GM12865 (cell line): ENCODE measurements at regions not wholly inside any gene's neighbourhood (a gene's known extent, or its start where the extent isn't known, plus 50 kb on each side); places are given as distances from the start of the nearest gene placed in this dataset.

ENCODE experiments used
- DNase-seq: peaks from one replicate; pipeline ENCODE4 v3.0.0; 2010; ENCODE audit warnings: low read depth
- H3K4me3 ChIP-seq: 2 replicates; pipeline ENCODE4 v1.5.1; 2011; ENCODE audit warnings: mild to moderate bottlenecking, low read depth, low read length, control low read depth
- TF ChIP-seq, protein P1 (sequence below): IDR thresholded peaks from 2 replicates; pipeline ENCODE4 v1.5.1; 2011; ENCODE audit warnings: low read length, control low read depth, low read depth, inconsistent platforms; ENCODE audit not compliant: insufficient read depth; ENCODE audit errors: missing control alignments

DNA sequence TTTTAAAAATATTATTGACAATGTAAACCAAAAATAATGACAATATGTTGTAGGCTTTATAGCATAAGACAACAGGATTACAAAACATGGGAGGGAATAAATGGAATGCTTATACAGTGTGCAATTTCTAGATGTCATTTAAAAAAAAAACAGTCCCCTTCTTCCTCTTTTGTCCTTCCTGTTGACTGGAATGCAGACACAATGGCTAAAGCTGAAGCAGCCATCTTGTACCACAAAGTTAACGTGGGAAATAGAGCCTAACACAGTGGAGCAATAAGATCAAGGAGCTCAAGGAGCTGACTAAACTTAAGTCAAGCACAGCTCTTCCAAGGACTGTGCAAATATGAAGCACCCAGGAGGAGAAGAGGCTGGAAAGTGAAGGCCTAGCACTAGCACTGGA is 208.1 kb downstream of the ARHGAP12 start:
- TF ChIP-seq, protein P1, sequence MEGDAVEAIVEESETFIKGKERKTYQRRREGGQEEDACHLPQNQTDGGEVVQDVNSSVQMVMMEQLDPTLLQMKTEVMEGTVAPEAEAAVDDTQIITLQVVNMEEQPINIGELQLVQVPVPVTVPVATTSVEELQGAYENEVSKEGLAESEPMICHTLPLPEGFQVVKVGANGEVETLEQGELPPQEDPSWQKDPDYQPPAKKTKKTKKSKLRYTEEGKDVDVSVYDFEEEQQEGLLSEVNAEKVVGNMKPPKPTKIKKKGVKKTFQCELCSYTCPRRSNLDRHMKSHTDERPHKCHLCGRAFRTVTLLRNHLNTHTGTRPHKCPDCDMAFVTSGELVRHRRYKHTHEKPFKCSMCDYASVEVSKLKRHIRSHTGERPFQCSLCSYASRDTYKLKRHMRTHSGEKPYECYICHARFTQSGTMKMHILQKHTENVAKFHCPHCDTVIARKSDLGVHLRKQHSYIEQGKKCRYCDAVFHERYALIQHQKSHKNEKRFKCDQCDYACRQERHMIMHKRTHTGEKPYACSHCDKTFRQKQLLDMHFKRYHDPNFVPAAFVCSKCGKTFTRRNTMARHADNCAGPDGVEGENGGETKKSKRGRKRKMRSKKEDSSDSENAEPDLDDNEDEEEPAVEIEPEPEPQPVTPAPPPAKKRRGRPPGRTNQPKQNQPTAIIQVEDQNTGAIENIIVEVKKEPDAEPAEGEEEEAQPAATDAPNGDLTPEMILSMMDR, result no peak

DNA sequence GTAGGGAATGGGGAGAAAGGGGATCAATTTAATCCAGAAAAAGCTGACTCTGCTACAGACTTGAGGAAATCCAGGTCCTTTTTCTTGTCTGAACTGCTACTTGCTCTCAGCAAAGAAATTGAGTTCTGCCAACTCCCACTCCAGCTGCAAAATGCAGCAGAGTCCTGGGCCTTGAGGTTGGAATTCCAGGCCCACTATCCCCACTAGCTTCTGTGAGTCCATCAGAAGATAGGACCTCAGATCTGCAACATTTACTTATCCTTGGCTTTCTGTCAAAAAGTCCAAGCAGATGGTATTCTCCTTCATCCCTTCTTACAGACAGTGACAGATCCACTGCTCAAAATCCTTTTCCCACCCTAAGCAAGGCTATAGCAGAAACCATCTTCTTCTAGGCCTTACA is 219.2 kb downstream of the ARHGAP12 start:
- no peak overlapping the region for H3K4me3 ChIP-seq
- TF ChIP-seq, protein P1, result no peak
- DNase-seq, result no peak

More for the DNA sequence above, 208.1 kb downstream of the ARHGAP12 start:
- no peak for DNase-seq
- no peak overlapping the region for H3K4me3 ChIP-seq

DNA sequence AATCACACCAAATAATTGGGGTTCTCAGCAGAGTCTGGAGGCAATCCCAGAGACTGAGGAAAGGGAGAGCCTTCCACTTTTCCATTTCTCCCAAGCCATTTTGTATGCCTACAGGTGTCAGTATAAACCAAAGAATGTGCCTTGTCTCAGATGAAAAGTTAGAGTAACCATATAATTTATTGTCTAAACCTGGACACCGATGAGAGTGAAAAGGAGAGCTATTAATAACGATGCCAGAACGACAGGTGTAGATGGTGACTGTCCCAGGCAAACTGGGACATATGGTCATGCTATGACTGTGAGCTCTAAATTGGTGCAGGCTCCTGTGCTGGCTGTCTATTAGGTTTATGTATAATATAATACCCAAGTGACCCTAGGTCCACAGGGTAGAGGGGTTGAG is 219.6 kb downstream of the ARHGAP12 start:
- TF ChIP-seq, protein P1, result peak; percentile 2
- peak; percentile 56 for DNase-seq
- H3K4me3 ChIP-seq, result no peak overlapping the region

DNA sequence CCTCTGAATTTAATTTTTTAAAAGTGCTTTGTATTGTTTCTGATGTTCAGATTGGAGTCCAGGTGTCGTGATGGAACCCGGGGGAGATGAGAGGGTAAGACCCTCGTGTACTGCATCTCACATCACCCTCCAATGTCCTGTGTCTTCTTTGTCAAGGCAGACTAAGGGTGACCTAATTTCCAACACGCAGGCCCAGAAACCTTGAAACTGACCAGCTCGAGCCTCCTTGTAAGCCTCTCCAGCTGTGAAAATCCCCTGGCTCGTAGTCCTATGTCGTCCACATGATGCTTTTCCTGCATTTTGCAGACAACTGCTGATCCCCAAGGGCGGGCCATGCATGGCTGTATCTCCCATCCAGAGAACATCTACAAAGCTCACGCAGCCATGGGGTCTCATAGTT is 220.2 kb downstream of the ARHGAP12 start:
- no peak overlapping the region for H3K4me3 ChIP-seq

DNA sequence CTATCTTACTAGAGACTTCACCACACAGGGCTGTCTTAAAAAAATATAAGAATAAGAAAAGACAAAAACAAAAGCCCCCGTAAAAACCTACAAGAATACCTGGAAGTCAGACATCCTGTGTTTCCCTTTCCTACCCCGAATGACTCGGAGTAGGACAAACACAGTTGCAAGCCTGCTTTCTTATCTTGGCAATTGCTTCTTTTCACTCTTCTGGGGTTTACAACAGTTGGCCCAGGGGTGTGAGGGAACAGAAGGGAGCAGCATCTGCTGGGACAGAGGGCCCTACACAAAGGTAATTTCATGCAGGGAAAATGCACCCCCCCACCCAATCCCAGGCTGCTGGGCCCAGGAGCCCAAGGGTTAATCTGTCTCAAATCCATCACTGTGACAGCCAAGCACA is 220.6 kb downstream of the ARHGAP12 start:
- H3K4me3 ChIP-seq, result peak overlapping the region; percentile 48
- DNase-seq, result no peak
- TF ChIP-seq, protein P1, result no peak

More for the DNA sequence above, 220.2 kb downstream of the ARHGAP12 start:
- TF ChIP-seq, protein P1, result no peak
- DNase-seq, result peak; percentile 13

DNA sequence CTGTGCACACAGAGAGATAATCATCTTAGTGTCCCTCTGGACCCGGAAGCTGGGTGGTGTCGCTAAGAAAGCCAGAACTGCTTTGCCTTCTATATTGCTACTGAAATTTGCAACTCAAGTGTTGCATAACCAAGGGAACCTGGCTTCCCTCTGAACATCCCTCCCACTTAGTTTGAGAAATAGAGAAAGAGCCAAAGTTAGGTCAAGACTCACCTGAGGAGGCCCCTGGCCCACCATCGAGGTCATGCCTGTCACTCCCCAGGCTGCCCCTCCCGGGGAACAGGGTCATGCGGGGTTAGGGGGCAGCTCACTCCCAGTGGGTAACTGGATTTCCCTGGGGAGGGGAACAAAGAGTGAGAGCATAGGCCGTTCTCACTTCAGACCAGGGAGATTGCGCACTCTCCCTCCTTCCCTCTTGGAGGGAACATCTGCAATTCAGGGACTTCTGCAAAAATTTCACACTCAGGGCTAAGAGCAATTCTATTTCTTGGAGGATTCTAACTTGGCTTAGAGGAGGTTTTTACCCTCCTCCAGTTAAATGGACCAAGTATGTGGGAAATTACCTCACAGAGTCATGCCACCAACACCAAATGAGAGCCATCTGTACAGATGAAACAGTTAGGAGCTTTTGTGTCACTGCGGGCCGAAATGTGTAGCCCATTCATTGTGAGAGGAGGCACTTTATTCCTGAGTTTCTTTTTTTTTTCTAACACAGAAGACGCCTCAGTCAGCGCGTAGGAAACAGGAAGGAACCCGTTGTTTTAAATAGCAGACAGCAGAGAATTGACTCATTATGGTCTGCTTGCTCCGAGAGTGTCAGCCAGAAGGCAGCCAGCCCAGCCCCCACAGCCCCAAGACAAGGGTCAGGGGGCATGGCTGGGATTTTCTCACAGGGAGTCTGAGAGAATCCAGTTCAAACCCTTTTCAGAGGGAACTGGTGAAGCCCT is 221.3 kb downstream of the ARHGAP12 start:
- TF ChIP-seq, protein P1, result no peak
- DNase-seq, result peak; percentile 92
- peak overlapping the region; percentile 48 for H3K4me3 ChIP-seq
